ENCODE measurements at regions not wholly inside any gene's neighbourhood (a gene's known extent, or its start where the extent isn't known, plus 50 kb on each side); places are given as distances from the start of the nearest gene placed in this dataset.

DNA sequence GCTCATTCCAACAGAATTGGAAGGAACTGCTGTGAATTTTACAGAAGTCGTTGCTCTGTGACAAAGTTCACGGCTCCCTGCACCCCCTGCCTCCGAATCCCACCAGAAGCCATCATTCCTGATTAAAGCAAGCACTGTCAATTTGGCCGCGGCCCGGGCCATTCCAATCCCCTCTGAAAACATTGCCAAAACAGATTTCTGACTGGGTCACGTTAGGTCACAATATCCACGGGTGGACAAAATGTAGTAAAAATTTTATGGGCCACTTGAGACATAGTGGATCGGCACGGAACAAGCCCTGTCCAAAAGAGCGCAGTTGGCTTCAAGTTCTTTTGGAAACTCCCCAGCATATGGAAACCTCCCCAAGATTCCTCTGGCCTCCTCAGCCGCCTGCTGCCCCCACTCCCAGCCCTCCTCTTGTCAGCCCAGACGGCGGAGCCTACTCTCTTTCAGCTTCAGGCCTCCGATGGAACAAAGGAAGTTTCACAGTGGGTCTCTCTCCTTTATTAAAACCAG, 67.2 kb upstream of the IFNAR2 start:
- no peak overlapping the region for H2AFZ ChIP-seq (ENCODE audit: low read depth)
- H3K4me2 ChIP-seq = no peak overlapping the region
- 9% methylated on average over 15 of the region's 15 CpGs for WGBS (ENCODE audit: low lambda C conversion rate)
- no peaks in the 10 kb centered on the region for H3K9me3 ChIP-seq
- no peaks in the 10 kb centered on the region for H3K9me2 ChIP-seq
- H3K4me1 ChIP-seq (ENCODE audit: control insufficient read depth in 1 of 2, insufficient read depth in 2 of 2, low read depth in 1 of 2, low read length in 1 of 2) = no peaks in the 10 kb centered on the region
- H3K9ac ChIP-seq = no peak overlapping the region
- H3K27me3 ChIP-seq (ENCODE audit: insufficient read depth) = peaks cover 40% of the 10 kb centered on the region
- CTCF ChIA-PET = interaction anchor here (1.2 kb wide), 1 partner anchor 222 kb away, joined by 3 read pairs; no protein-coding TSS in a partner anchor
- no peak for DNase-seq
- H3F3A ChIP-seq (replicated peaks; ENCODE audit: insufficient read depth) = no peaks in the 10 kb centered on the region
- POLR2A ChIA-PET = no interaction called here
- H3K79me2 ChIP-seq (ENCODE audit: insufficient read depth) = no peaks in the 10 kb centered on the region
- TF ChIP-seq FOSL2 (IDR thresholded peaks at IDR 0.05; ENCODE audit: borderline replicate concordance, low read depth) (no peak), FOXJ3 (CRISPR knock-in tag; IDR thresholded peaks at IDR 0.05) (no peak), ELF1 (IDR thresholded peaks at IDR 0.05) (no peak), TAF1 (IDR thresholded peaks at IDR 0.05; ENCODE audit: borderline replicate concordance, low read depth, low read length) (no peak), MEF2A (IDR thresholded peaks at IDR 0.05; ENCODE audit: borderline replicate concordance, low read depth) (no peak), NRF1 (IDR thresholded peaks at IDR 0.05; ENCODE audit: low read depth, low read length) (no peak), CHD2 (IDR thresholded peaks at IDR 0.05; ENCODE audit: low read length, partially characterized antibody) (no peak), YY1 (IDR thresholded peaks at IDR 0.05; ENCODE audit: low read depth) (no peak), EP300 (IDR thresholded peaks at IDR 0.05; ENCODE audit: borderline replicate concordance in 1 of 2, low read depth in 1 of 2, low read length in 1 of 2) (no peak), RXRA (IDR thresholded peaks at IDR 0.05; ENCODE audit: borderline replicate concordance, low read depth) (no peak), RCOR1 (IDR thresholded peaks at IDR 0.05; ENCODE audit: low read length) (no peak), FOXM1 (IDR thresholded peaks at IDR 0.05; ENCODE audit: low read depth) (no peak)
- TF ChIP-seq, protein P1, sequence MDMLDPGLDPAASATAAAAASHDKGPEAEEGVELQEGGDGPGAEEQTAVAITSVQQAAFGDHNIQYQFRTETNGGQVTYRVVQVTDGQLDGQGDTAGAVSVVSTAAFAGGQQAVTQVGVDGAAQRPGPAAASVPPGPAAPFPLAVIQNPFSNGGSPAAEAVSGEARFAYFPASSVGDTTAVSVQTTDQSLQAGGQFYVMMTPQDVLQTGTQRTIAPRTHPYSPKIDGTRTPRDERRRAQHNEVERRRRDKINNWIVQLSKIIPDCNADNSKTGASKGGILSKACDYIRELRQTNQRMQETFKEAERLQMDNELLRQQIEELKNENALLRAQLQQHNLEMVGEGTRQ (IDR thresholded peaks at IDR 0.05; ENCODE audit: borderline replicate concordance, low read depth, low read length) = no peak
- TF ChIP-seq, protein P2, sequence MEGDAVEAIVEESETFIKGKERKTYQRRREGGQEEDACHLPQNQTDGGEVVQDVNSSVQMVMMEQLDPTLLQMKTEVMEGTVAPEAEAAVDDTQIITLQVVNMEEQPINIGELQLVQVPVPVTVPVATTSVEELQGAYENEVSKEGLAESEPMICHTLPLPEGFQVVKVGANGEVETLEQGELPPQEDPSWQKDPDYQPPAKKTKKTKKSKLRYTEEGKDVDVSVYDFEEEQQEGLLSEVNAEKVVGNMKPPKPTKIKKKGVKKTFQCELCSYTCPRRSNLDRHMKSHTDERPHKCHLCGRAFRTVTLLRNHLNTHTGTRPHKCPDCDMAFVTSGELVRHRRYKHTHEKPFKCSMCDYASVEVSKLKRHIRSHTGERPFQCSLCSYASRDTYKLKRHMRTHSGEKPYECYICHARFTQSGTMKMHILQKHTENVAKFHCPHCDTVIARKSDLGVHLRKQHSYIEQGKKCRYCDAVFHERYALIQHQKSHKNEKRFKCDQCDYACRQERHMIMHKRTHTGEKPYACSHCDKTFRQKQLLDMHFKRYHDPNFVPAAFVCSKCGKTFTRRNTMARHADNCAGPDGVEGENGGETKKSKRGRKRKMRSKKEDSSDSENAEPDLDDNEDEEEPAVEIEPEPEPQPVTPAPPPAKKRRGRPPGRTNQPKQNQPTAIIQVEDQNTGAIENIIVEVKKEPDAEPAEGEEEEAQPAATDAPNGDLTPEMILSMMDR (IDR thresholded peaks at IDR 0.05) = no peak
- TF ChIP-seq, protein P3, sequence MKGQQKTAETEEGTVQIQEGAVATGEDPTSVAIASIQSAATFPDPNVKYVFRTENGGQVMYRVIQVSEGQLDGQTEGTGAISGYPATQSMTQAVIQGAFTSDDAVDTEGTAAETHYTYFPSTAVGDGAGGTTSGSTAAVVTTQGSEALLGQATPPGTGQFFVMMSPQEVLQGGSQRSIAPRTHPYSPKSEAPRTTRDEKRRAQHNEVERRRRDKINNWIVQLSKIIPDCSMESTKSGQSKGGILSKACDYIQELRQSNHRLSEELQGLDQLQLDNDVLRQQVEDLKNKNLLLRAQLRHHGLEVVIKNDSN (IDR thresholded peaks at IDR 0.05; ENCODE audit: borderline replicate concordance, low read depth) = no peak
- TF ChIP-seq, protein P4, sequence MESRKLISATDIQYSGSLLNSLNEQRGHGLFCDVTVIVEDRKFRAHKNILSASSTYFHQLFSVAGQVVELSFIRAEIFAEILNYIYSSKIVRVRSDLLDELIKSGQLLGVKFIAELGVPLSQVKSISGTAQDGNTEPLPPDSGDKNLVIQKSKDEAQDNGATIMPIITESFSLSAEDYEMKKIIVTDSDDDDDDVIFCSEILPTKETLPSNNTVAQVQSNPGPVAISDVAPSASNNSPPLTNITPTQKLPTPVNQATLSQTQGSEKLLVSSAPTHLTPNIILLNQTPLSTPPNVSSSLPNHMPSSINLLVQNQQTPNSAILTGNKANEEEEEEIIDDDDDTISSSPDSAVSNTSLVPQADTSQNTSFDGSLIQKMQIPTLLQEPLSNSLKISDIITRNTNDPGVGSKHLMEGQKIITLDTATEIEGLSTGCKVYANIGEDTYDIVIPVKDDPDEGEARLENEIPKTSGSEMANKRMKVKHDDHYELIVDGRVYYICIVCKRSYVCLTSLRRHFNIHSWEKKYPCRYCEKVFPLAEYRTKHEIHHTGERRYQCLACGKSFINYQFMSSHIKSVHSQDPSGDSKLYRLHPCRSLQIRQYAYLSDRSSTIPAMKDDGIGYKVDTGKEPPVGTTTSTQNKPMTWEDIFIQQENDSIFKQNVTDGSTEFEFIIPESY (IDR thresholded peaks at IDR 0.05; ENCODE audit: borderline replicate concordance, low read depth) = no peak
- TF ChIP-seq, protein P5, sequence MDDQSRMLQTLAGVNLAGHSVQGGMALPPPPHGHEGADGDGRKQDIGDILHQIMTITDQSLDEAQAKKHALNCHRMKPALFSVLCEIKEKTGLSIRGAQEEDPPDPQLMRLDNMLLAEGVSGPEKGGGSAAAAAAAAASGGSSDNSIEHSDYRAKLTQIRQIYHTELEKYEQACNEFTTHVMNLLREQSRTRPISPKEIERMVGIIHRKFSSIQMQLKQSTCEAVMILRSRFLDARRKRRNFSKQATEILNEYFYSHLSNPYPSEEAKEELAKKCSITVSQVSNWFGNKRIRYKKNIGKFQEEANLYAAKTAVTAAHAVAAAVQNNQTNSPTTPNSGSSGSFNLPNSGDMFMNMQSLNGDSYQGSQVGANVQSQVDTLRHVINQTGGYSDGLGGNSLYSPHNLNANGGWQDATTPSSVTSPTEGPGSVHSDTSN (IDR thresholded peaks at IDR 0.05) = no peak
- TF ChIP-seq, protein P6, sequence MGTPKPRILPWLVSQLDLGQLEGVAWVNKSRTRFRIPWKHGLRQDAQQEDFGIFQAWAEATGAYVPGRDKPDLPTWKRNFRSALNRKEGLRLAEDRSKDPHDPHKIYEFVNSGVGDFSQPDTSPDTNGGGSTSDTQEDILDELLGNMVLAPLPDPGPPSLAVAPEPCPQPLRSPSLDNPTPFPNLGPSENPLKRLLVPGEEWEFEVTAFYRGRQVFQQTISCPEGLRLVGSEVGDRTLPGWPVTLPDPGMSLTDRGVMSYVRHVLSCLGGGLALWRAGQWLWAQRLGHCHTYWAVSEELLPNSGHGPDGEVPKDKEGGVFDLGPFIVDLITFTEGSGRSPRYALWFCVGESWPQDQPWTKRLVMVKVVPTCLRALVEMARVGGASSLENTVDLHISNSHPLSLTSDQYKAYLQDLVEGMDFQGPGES (IDR thresholded peaks at IDR 0.05; ENCODE audit: low read depth, low read length) = no peak
- no peaks in the 10 kb centered on the region for H3K36me3 ChIP-seq (replicated peaks in 1 of 2; ENCODE audit: control insufficient read depth in 1 of 2, insufficient read depth in 2 of 2, low read length in 1 of 2)
- no peak overlapping the region for H3K4me3 ChIP-seq (ENCODE audit: low read depth in 2 of 2, low read length in 1 of 2)
- H3K27ac ChIP-seq (ENCODE audit: low read depth in 2 of 2, low read length in 1 of 2) = no peak overlapping the region
- H4K20me1 ChIP-seq (ENCODE audit: insufficient read depth) = no peaks in the 10 kb centered on the region
